ENCODE measurements at regions not wholly inside any gene's neighbourhood (a gene's known extent, or its start where the extent isn't known, plus 50 kb on each side); places are given as distances from the start of the nearest gene placed in this dataset.

- no peak for TF ChIP-seq ZNF433 (tag by site-specific recombination; IDR thresholded peaks at IDR 0.05; ENCODE audit: low read depth)
- TF ChIP-seq HOXD13 (CRISPR knock-in tag; IDR thresholded peaks at IDR 0.05; ENCODE audit: borderline replicate concordance) = no peak
Measured at GRCh38 chr2:193267496-193268002, 1072.8 kb upstream of the TMEFF2 start (continued).

GRCh38 chr2:193253014-193253530 lies 1058.3 kb upstream of the TMEFF2 start:
- POLR2A ChIA-PET = no interaction called here
- Histone ChIP-seq H3K4me1 (ENCODE audit: control insufficient read depth, insufficient read depth, low read length) (no peaks in the 10 kb centered on the region), H3K4me3 (ENCODE audit: low read depth, low read length) (no peak overlapping the region), H3K27ac (ENCODE audit: extremely low read depth, low read depth, low read length) (no peak overlapping the region), H3K36me3 (ENCODE audit: control insufficient read depth in 2 of 2, insufficient read depth in 1 of 2, low read length in 2 of 2) (no peaks in the 10 kb centered on the region), H3K9me3 (ENCODE audit: control insufficient read depth, insufficient read depth, low read depth, low read length) (no peaks in the 10 kb centered on the region)
- no peak for TF ChIP-seq ZNF747 (tag by site-specific recombination; IDR thresholded peaks at IDR 0.05)
- CTCF ChIA-PET = no interaction called here

DNA sequence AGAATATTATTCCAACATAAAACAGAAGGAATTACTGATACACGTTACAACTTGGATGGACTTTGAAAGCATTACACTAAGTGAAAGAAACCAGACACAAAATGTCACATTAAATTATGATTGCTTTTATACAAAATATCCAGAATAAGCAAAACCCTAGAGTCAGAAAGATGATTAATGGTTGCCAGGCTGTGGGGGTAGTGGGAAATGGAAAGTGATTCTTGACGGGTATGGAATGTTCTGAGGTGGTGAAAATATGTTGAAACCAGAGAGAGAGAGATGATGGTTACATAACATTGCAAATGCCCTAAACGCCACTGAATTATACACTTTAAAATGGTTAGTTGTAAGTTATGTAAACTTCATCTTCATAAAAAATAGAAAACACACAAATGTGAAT lies 1057.2 kb upstream of the TMEFF2 start:
- ChIA-PET CTCF (no interaction called here), POLR2A (no interaction called here)
- Histone ChIP-seq H3K4me3 (ENCODE audit: low read depth, low read length) (no peak overlapping the region), H3K4me1 (ENCODE audit: control insufficient read depth, insufficient read depth, low read length) (no peaks in the 10 kb centered on the region), H3K36me3 (ENCODE audit: control insufficient read depth in 2 of 2, insufficient read depth in 1 of 2, low read length in 2 of 2) (no peaks in the 10 kb centered on the region), H3K27ac (ENCODE audit: extremely low read depth, low read depth, low read length) (no peak overlapping the region), H3K9me3 (ENCODE audit: control insufficient read depth, insufficient read depth, low read depth, low read length) (no peaks in the 10 kb centered on the region)
- TF ChIP-seq ZNF510 (tag by site-specific recombination; IDR thresholded peaks at IDR 0.05; ENCODE audit: insufficient replicate concordance) (no peak), ZNF596 (tag by site-specific recombination; IDR thresholded peaks at IDR 0.05) (no peak), PRDM2 (tag by site-specific recombination; IDR thresholded peaks at IDR 0.05; ENCODE audit: borderline replicate concordance) (no peak), ZNF223 (tag by site-specific recombination; IDR thresholded peaks at IDR 0.05) (no peak), ZNF610 (tag by site-specific recombination; IDR thresholded peaks at IDR 0.05; ENCODE audit: borderline replicate concordance) (no peak), ZNF555 (tag by site-specific recombination; conservative IDR thresholded peaks at IDR 0.05) (no peak), ZNF416 (tag by site-specific recombination; IDR thresholded peaks at IDR 0.05) (no peak), HIC1 (tag by site-specific recombination; IDR thresholded peaks at IDR 0.05) (no peak)
- TF ChIP-seq, protein P1, sequence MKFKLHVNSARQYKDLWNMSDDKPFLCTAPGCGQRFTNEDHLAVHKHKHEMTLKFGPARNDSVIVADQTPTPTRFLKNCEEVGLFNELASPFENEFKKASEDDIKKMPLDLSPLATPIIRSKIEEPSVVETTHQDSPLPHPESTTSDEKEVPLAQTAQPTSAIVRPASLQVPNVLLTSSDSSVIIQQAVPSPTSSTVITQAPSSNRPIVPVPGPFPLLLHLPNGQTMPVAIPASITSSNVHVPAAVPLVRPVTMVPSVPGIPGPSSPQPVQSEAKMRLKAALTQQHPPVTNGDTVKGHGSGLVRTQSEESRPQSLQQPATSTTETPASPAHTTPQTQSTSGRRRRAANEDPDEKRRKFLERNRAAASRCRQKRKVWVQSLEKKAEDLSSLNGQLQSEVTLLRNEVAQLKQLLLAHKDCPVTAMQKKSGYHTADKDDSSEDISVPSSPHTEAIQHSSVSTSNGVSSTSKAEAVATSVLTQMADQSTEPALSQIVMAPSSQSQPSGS (tag by site-specific recombination; IDR thresholded peaks at IDR 0.05; ENCODE audit: low read depth) = no peak
- TF ChIP-seq, protein P2, sequence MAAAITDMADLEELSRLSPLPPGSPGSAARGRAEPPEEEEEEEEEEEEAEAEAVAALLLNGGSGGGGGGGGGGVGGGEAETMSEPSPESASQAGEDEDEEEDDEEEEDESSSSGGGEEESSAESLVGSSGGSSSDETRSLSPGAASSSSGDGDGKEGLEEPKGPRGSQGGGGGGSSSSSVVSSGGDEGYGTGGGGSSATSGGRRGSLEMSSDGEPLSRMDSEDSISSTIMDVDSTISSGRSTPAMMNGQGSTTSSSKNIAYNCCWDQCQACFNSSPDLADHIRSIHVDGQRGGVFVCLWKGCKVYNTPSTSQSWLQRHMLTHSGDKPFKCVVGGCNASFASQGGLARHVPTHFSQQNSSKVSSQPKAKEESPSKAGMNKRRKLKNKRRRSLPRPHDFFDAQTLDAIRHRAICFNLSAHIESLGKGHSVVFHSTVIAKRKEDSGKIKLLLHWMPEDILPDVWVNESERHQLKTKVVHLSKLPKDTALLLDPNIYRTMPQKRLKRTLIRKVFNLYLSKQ (tag by site-specific recombination; IDR thresholded peaks at IDR 0.05; ENCODE audit: borderline replicate concordance) = no peak
